HG03469 (cell line): ENCODE measurements at regions not wholly inside any gene's neighbourhood (a gene's known extent, or its start where the extent isn't known, plus 50 kb on each side); places are given as distances from the start of the nearest gene placed in this dataset.

Source experiments
- ATAC-seq: cut with Tn5 transposase; IDR thresholded peaks from one replicate; pipeline ENCODE4 v1.9.1; 2021; ENCODE audit warnings: mild to moderate bottlenecking, moderate library complexity, moderate number of reproducible peaks; ENCODE audit not compliant: unreplicated experiment

DNA sequence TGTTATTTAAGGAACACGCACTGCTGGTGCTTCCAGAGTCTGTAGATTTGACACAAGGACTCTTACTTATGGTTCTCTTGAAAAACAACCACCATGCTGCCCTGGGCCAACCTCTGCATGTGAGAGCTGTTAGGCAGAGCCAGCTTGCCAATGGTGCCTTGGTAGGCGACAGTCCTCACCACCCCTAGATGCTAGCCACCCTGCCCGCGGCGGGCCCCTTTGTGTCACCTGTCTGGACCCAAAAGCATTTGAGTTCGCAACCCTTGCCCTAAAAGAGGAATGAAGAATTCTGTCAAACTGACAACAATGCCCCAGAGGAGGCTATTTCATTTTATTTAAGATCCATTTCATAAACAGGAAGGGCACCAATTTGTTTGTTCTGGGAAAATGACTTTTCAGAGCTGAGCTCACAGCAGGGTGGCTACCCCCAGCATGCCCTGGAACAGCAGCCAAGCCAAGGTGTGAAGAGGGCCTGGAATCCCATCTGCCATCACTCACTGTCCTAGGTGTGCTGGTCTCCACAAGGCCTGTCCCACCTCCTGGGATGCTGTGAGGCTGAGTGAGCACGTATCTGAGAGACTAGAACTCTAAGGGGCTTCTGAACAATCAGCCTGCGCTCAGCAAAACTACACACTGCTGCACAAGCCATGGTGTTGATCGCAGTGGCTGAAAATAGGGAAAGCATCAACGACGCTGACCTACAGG, 63.8 kb upstream of the FZD10 start:
- ATAC-seq, result no peak

GRCh38 chr12:130100634-130101362, 61.5 kb upstream of the FZD10 start:
- no peak for ATAC-seq

- no peak for ATAC-seq
Measured at GRCh38 chr12:130101370-130101769, 60.9 kb upstream of the FZD10 start.

DNA sequence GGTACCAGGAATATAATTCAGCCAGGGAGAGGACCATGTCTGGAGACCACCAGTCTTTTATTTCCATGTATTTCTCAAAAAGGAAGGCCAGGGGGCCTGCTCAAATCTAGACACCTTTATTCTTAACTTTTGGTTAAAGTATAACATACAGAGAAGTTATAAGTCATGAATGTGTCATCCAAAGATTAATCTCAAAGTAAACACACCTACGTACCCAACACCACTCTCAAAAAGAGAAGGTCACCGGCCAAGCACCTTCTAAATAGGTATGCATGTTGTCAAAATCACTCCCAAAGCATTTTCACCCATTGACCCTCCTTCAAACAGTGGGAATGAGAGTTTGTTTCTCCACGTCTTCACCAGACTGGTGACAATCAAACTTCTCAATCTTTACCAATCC, 60.0 kb upstream of the FZD10 start:
- no peak for ATAC-seq

DNA sequence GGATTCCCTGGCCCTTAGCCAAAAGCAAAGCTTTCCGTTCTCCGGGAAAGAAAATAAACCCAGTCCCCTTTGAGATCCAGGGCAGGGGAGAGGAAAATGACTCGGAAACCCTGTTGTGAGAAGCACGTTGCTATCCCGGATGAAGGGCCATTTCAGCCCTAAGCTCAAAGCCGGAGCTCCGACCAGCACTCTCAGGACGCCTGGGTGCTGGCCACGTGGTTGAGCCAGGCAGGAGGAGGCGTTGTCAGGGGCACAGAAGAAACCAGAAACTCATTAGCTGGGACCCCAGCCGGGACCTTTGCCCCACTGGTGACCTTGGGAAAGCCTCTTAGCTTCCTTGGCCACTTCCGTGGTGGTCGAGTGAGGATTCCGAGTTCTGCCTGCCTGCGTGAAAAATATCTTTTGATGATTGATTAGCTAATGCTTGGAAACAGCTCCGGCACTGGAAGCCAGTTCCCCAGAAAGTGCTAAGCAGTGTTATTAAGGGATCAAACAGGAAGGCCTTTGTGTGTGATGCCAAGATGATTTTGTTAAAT, 57.6 kb upstream of the FZD10 start:
- no peak for ATAC-seq

GRCh38 chr12:130109062-130109945, 53.0 kb upstream of the FZD10 start:
- no peak for ATAC-seq

DNA sequence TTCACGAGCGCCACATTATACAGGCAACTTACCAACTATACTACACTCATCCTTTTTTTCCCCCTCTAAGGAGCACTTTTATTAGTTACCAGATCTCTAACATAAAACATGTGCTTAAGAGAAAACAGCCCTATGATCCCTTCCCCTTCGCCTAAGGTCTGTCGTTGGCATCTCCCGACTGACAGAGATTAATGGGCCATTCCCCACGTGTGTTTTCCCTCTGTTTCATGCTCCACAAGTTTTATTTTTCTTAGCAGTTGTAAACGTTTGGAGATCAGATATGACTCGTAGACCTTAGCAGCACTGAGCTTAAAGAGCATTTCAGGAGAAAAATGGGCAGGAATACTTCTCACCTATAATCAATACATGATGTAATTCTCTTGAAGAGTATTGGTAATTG, 51.4 kb upstream of the FZD10 start:
- no peak for ATAC-seq

DNA sequence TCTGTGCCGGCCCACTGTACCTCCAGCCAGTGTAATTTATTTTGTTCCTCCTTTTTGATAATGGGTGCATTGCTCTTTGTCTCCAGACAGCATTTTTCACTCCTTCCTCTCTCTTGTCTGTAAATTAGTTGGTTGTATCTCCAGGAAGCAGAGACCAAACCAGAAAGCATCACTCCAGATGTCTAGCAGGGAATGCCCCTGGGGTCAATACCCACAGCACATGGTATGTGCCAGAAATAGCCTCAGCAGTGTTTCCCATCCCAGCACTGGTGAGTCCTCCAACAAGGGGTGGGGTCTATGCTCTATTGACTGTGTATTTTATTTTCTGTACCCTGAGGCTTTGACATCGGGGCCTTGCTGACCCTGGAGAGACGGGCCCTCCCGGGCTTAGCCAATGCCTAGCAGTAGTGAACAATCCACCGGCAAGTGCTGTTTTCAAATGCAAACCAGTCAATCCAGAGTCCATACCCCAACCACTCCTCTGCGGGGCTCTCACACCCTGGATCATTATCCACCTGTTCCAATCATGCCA, 50.2 kb upstream of the FZD10 start:
- ATAC-seq, result no peak
